PC-9 (cell line): ENCODE measurements at regions not wholly inside any gene's neighbourhood (a gene's known extent, or its start where the extent isn't known, plus 50 kb on each side); places are given as distances from the start of the nearest gene placed in this dataset.

Experiments
- BruUV-seq: library from RNA; stranded (reverse); fragments of 400-500 nt; replicated peaks from 2 replicates; lab custom pipeline; 2021; lab: Mats Ljungman, UMichigan
- CTCF ChIA-PET: fragments of 300-600 bp; sonication (Branson Sonifier 250); formaldehyde crosslinking; loops from one replicate; lab custom pipeline; 2022; ENCODE audit warnings: antibody characterized with exemption; lab: Charles Lee
- POLR2A ChIA-PET: fragments of 300-600 bp; sonication (Branson Sonifier 250); formaldehyde crosslinking; loops from one replicate; lab custom pipeline; 2022; ENCODE audit warnings: antibody characterized with exemption; ENCODE audit not compliant: unreplicated experiment; lab: Charles Lee
- DNase-seq, 2 experiments: peaks; one replicate each; pipeline versions ENCODE4 v3.0.0 to v3.0.0-alpha.2; 2015 to 2022; ENCODE audit warnings: mixed read lengths in 1 of 2
- H2AFZ ChIP-seq: fragments of 200-600 bp; sonication (generic); 2 replicates; pipeline ENCODE4 v1.8.1; 2017; ENCODE audit warnings: antibody characterized with exemption
- H3F3A ChIP-seq: fragments of 200-600 bp; sonication (generic); 2 replicates; pipeline ENCODE4 v1.8.1; 2017; ENCODE audit warnings: antibody characterized with exemption, mild to moderate bottlenecking, low read depth; ENCODE audit not compliant: insufficient read depth
- H3K27ac ChIP-seq: fragments of 200-600 bp; sonication (generic); 2 replicates; pipeline ENCODE4 v1.6.1; 2016; ENCODE audit warnings: mixed run types
- H3K27me3 ChIP-seq: fragments of 200-600 bp; sonication (generic); 2 replicates; pipeline ENCODE4 v1.6.1; 2016; ENCODE audit warnings: low read depth, mixed run types; ENCODE audit not compliant: insufficient read depth
- H3K36me3 ChIP-seq: fragments of 200-600 bp; sonication (generic); 2 replicates; pipeline ENCODE4 v1.6.1; 2016; ENCODE audit warnings: low read depth, mixed run types
- H3K4me1 ChIP-seq: fragments of 200-600 bp; sonication (generic); replicated peaks from 2 replicates; pipeline ENCODE4 v1.6.1; 2016; ENCODE audit warnings: mixed run types; ENCODE audit not compliant: insufficient read depth
- H3K4me2 ChIP-seq: fragments of 200-600 bp; sonication (generic); 2 replicates; pipeline ENCODE4 v1.6.1; 2017; ENCODE audit warnings: mixed run types
- H3K4me3 ChIP-seq: fragments of 200-600 bp; sonication (generic); 2 replicates; pipeline ENCODE4 v1.6.1; 2016; ENCODE audit warnings: mixed run types
- H3K79me2 ChIP-seq: fragments of 200-600 bp; sonication (generic); 2 replicates; pipeline ENCODE4 v1.6.1; 2017; ENCODE audit warnings: low read depth, mixed run types
- H3K9me2 ChIP-seq: fragments of 200-600 bp; sonication (generic); 2 replicates; pipeline ENCODE4 v1.8.1; 2017; ENCODE audit warnings: mild to moderate bottlenecking; ENCODE audit not compliant: insufficient read depth
- H3K9me3 ChIP-seq: fragments of 200-600 bp; sonication (generic); 2 replicates; pipeline ENCODE4 v1.8.1; 2016; ENCODE audit warnings: low read depth; ENCODE audit not compliant: insufficient read depth
- H4K20me1 ChIP-seq: fragments of 200-600 bp; sonication (generic); 2 replicates; pipeline ENCODE4 v1.8.1; 2017; ENCODE audit not compliant: insufficient read depth
- CTCF ChIP-seq: fragments of 200-600 bp; sonication (generic); conservative IDR thresholded peaks from 2 replicates; pipeline ENCODE4 v1.6.1; 2017; ENCODE audit warnings: mixed run types, antibody characterized with exemption, mild to moderate bottlenecking, moderate library complexity
- EZH2 ChIP-seq: fragments of 200-600 bp; sonication (generic); IDR thresholded peaks from 2 replicates; pipeline ENCODE4 v1.8.0; 2017; ENCODE audit warnings: antibody characterized with exemption, low read depth
- intact Hi-C: fragments of 100-400 bp; cut with micrococcal nuclease; formaldehyde crosslinking; loops from one replicate; pipeline ENCODE4 v1.10.0; 2022; ENCODE audit not compliant: unreplicated experiment

- no peaks in the 10 kb centered on the region for H3K79me2 ChIP-seq
- BruUV-seq, result no TSS peak
Observed at GRCh38 chr7:95710711-95711110, 61.6 kb upstream of the DYNC1I1 start.

GRCh38 chr7:95700917-95701316, 71.4 kb upstream of the DYNC1I1 start:
- Histone ChIP-seq H3K4me3 (no peak overlapping the region), H3K36me3 (no peaks in the 10 kb centered on the region), H3K79me2 (no peaks in the 10 kb centered on the region), H3K4me1 (no peaks in the 10 kb centered on the region), H2AFZ (no peak overlapping the region), H3K9me3 (no peaks in the 10 kb centered on the region), H3K9me2 (no peaks in the 10 kb centered on the region), H3K27ac (no peak overlapping the region), H4K20me1 (no peaks in the 10 kb centered on the region), H3K27me3 (no peaks in the 10 kb centered on the region), H3K4me2 (no peak overlapping the region), H3F3A (no peaks in the 10 kb centered on the region)
- ChIA-PET POLR2A (no interaction called here), CTCF (no interaction called here)
- intact Hi-C loops, result no loop called here
- TF ChIP-seq CTCF, result no peak
- no peak for TF ChIP-seq EZH2
- no TSS peak for BruUV-seq
- no peak for DNase-seq

More at GRCh38 chr7:95710711-95711110, 61.6 kb upstream of the DYNC1I1 start:
- no peaks in the 10 kb centered on the region for H3K9me3 ChIP-seq
- H3K27me3 ChIP-seq, result no peaks in the 10 kb centered on the region
- intact Hi-C loops, result no loop called here
- CTCF ChIA-PET, result no interaction called here
- H4K20me1 ChIP-seq, result no peaks in the 10 kb centered on the region
- H3F3A ChIP-seq, result no peaks in the 10 kb centered on the region
- no peak overlapping the region for H3K27ac ChIP-seq
- no peaks in the 10 kb centered on the region for H3K4me1 ChIP-seq
- H3K4me3 ChIP-seq, result no peak overlapping the region
- POLR2A ChIA-PET, result no interaction called here
- TF ChIP-seq EZH2, result no peak
- TF ChIP-seq CTCF, result no peak
- H3K9me2 ChIP-seq, result no peaks in the 10 kb centered on the region
- DNase-seq, result no peak
- H3K4me2 ChIP-seq, result no peak overlapping the region
- H2AFZ ChIP-seq, result no peak overlapping the region
- H3K36me3 ChIP-seq, result no peaks in the 10 kb centered on the region

- ChIA-PET CTCF (interaction anchor here (0.6 to 0.8 kb wide), 3 partner anchors 222 to 1259 kb away, joined by 3 to 5 read pairs (median 3); no protein-coding TSS in a partner anchor), POLR2A (interaction anchor here (0.6 kb wide), 1 partner anchor 86 kb away, joined by 16 read pairs; no protein-coding TSS in a partner anchor)
- H3K79me2 ChIP-seq, result no peaks in the 10 kb centered on the region
- no peaks in the 10 kb centered on the region for H3K27me3 ChIP-seq
- TF ChIP-seq CTCF, result 0 out of 2 replicates have a peak, but pooled peaks have one; percentile 31
- no peak for TF ChIP-seq EZH2
- peak overlapping the region; percentile 6; the same call in 1 of the 2 replicates for H2AFZ ChIP-seq
- no peaks in the 10 kb centered on the region for H4K20me1 ChIP-seq
- H3K4me1 ChIP-seq, result peaks cover 15% of the 10 kb centered on the region
- no peak for DNase-seq
- H3K4me3 ChIP-seq, result no peak overlapping the region
- intact Hi-C loops, result loop anchor here (5.0 kb wide), 2 partner anchors 297 to 1252 kb away; partner anchors contain the start of gene PON3
- no peaks in the 10 kb centered on the region for H3F3A ChIP-seq
- H3K36me3 ChIP-seq, result no peaks in the 10 kb centered on the region
- peak overlapping the region; percentile 11; the same call in 1 of the 2 replicates for H3K4me2 ChIP-seq
- no TSS peak for BruUV-seq
- H3K9me2 ChIP-seq, result no peaks in the 10 kb centered on the region
- H3K27ac ChIP-seq, result peak overlapping the region; percentile 56
- H3K9me3 ChIP-seq, result no peaks in the 10 kb centered on the region
Observed at GRCh38 chr7:95694334-95694733, 78.0 kb upstream of the DYNC1I1 start.
